ENCODE measurements at regions not wholly inside any gene's neighbourhood (a gene's known extent, or its start where the extent isn't known, plus 50 kb on each side); places are given as distances from the start of the nearest gene placed in this dataset.
"Not testable (repeated sequence)": the region's sequence is repeated elsewhere in the genome, so short reads cannot be mapped to it uniquely, and the experiment has no call there.

DNA sequence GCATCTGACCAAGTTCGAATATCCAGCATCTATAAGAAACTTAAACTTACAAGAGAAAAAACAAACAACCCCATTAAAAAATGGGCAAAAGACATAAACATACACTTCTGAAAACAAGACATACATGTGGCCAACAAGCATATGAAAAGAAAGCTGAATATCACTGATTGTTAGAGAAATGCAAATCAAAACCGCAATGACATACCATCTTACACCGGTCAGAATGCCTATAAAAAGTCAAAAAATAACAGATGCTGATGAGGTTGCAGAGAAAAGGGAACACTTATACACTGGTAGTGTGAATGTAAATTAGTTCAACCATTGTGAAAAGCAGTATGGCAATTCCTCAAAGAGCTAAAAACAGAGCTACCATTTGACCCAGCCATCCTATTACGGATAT lies 166.0 kb downstream of the RRAGB start:
- TF ChIP-seq, protein P1, sequence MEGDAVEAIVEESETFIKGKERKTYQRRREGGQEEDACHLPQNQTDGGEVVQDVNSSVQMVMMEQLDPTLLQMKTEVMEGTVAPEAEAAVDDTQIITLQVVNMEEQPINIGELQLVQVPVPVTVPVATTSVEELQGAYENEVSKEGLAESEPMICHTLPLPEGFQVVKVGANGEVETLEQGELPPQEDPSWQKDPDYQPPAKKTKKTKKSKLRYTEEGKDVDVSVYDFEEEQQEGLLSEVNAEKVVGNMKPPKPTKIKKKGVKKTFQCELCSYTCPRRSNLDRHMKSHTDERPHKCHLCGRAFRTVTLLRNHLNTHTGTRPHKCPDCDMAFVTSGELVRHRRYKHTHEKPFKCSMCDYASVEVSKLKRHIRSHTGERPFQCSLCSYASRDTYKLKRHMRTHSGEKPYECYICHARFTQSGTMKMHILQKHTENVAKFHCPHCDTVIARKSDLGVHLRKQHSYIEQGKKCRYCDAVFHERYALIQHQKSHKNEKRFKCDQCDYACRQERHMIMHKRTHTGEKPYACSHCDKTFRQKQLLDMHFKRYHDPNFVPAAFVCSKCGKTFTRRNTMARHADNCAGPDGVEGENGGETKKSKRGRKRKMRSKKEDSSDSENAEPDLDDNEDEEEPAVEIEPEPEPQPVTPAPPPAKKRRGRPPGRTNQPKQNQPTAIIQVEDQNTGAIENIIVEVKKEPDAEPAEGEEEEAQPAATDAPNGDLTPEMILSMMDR (conservative IDR thresholded peaks at IDR 0.05; ENCODE audit: low read depth, low read length), result not testable (repeated sequence)
- not testable (repeated sequence) for TF ChIP-seq EZH2 (IDR thresholded peaks at IDR 0.05; ENCODE audit: low read length, unreplicated experiment); EZH2phosphoT487 (IDR thresholded peaks at IDR 0.05; ENCODE audit: borderline replicate concordance, low read length)

Measured in PC-3 (cell line).